Activated T-cell treated with anti-CD3 and anti-CD28 coated beads, Interleukin-2, amount 50 U/mL, for 72 hours (primary cell): ENCODE measurements at regions not wholly inside any gene's neighbourhood (a gene's known extent, or its start where the extent isn't known, plus 50 kb on each side); places are given as distances from the start of the nearest gene placed in this dataset.
"Not testable (repeated sequence)": the region's sequence is repeated elsewhere in the genome, so short reads cannot be mapped to it uniquely, and the experiment has no call there.

Source experiments
- ATAC-seq, 2 donors: fragments of 150-1000 bp; cut with Tn5 transposase; replicated peaks in 1 of 2; 2 replicates each; pipeline ENCODE4 v1.10.0; 2021; ENCODE audit warnings: moderate library complexity in 2 of 2, mild to moderate bottlenecking in 1 of 2
- DNase-seq, 2 donors: peaks; one replicate each; pipeline ENCODE4 v3.0.0; 2021 to 2022; ENCODE audit warnings: mixed read lengths in 1 of 2
- H3K27ac Mint-ChIP-seq: one replicate; pipeline ENCODE4 v1.8.0; 2022; ENCODE audit warnings: mild to moderate bottlenecking, moderate library complexity, mixed read lengths
- H3K27me3 Mint-ChIP-seq: one replicate; pipeline ENCODE4 v1.8.0; 2022; ENCODE audit warnings: low read depth, mixed read lengths
- H3K36me3 Mint-ChIP-seq, 2 donors: one replicate each; pipeline ENCODE4 v1.8.0; 2022; ENCODE audit warnings: mixed read lengths in 2 of 2, mild to moderate bottlenecking in 1 of 2; ENCODE audit not compliant: insufficient read depth in 2 of 2
- H3K4me1 Mint-ChIP-seq: one replicate; pipeline ENCODE4 v1.8.0; 2022; ENCODE audit warnings: low read depth, mixed read lengths
- H3K4me3 Mint-ChIP-seq, 2 donors: one replicate each; pipeline ENCODE4 v1.8.0; 2022; ENCODE audit warnings: mild to moderate bottlenecking in 2 of 2, mixed read lengths in 2 of 2, moderate library complexity in 2 of 2
- H3K9me3 Mint-ChIP-seq, 2 donors: one replicate each; pipeline ENCODE4 v1.8.0; 2022; ENCODE audit warnings: mixed read lengths in 2 of 2

DNA sequence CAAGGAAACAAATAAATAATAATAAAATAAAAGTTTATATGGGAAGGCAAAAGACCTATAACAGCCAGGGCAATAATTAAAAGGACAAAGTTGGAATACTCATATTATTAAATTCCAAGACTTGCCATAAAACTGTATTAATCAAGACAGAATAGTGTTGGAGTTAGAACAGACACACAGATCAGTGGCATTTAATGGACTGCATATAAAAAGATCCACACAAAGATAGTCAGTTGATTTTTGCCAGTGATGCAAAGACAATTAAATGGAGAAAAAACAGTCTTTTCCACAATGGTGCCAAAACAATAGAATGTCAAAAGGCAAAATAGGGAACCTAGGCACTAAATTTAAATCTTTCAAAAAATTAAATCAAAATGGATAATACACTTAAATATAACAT, 587.1 kb upstream of the GRIA3 start:
- no peaks in the 10 kb centered on the region for H3K4me1 Mint-ChIP-seq
- H3K27ac Mint-ChIP-seq = no peak overlapping the region
- ATAC-seq (no peak), DNase-seq (no peak)
- H3K36me3 Mint-ChIP-seq = no peaks in the 10 kb centered on the region
- no peak overlapping the region for H3K4me3 Mint-ChIP-seq
- H3K27me3 Mint-ChIP-seq = no peaks in the 10 kb centered on the region
- peaks cover 2 to 6% of the 10 kb centered on the region in 2 donors for H3K9me3 Mint-ChIP-seq

DNA sequence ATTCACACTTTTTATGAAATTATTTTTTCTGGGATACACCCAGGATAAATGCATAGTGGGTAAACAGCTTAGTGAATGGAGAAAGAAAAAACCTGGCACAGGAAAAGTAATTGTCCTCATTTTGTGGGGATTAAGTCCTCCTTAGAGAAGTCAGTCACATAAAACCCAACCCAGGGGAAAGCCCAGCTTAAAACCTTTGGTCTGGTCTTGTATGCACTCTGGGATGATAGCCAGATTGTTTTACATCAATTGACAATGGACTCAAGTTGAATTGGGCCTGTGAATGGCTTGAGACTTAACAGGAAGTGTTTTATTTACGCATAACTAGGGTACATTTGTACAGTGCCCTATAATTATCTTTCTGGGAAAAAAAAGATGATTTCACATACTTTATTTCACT, 561.3 kb upstream of the GRIA3 start:
- Mint-ChIP-seq H3K36me3 (no peaks in the 10 kb centered on the region), H3K4me3 (no peak overlapping the region), H3K27me3 (peaks cover 14% of the 10 kb centered on the region), H3K4me1 (no peaks in the 10 kb centered on the region), H3K27ac (no peak overlapping the region), H3K9me3 (peaks cover 4 to 7% of the 10 kb centered on the region in 2 donors)
- ATAC-seq (no peak), DNase-seq (no peak)

DNA sequence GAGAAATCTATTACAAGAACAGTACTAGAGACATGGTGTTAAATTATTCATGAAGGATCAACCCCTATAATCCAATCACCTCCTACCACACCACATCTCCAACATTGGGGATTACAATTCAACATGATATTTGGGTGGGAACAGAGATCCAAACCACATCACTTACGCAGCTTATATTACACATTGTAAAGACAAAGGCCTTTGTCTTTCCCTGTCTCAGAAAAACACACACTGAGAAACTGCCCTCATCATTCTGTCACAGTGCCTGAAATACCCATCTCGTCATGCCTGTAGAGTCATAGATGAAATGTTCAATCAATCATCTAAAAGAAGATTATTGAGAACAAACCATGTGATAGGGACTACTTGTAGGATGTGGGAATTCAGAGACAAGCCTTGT, 558.8 kb upstream of the GRIA3 start:
- H3K27me3 Mint-ChIP-seq = peaks cover 9% of the 10 kb centered on the region
- H3K36me3 Mint-ChIP-seq = no peaks in the 10 kb centered on the region
- ATAC-seq (no peak), DNase-seq (no peak)
- no peak overlapping the region for H3K27ac Mint-ChIP-seq
- H3K9me3 Mint-ChIP-seq = peaks cover 2% of the 10 kb centered on the region in 2 donors
- no peak overlapping the region for H3K4me3 Mint-ChIP-seq
- H3K4me1 Mint-ChIP-seq = no peaks in the 10 kb centered on the region

DNA sequence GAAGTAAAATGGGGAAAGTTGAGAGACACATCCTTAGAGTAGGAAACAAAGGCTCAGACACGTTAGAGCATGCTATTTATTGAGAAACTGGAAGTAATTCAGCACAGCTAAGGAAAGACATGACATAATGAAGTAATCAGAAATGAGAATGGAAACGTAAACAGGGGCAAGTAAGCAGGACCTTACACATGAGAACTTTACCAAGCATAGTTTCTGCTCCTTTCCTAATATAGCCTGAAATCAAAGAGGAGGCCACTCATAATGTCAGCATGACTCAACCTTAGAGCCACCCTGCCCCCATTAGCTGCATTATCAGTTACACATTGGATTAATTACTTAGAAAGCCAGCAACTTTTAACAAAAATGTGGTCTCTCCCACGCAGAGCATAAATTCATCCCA, 558.3 kb upstream of the GRIA3 start:
- Mint-ChIP-seq H3K27me3 (peaks cover 4% of the 10 kb centered on the region), H3K4me1 (no peaks in the 10 kb centered on the region), H3K36me3 (no peaks in the 10 kb centered on the region), H3K9me3 (peaks cover under 1% of the 10 kb centered on the region in 2 donors), H3K4me3 (no peak overlapping the region), H3K27ac (no peak overlapping the region)
- DNase-seq = no peak
- no peak for ATAC-seq

DNA sequence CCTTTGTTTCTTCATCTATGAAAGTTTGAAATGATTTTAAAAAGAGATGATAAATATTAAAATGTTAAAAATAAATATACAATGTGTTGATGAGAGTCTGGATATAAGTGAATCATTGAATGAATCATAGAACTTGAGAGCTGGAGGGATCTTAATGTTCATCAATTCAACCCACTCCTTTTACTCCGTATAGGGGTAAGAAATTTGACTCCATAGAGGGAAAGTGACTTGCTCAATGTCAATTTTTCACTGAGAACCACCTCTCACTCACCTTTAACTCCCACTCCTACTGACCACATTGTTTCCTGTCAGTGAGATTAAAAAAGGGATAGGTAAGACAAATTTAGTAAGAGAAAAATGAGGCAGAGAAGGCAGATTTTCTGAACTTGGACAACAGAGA, 557.2 kb upstream of the GRIA3 start:
- Mint-ChIP-seq H3K27me3 (no peaks in the 10 kb centered on the region), H3K4me1 (no peaks in the 10 kb centered on the region), H3K4me3 (no peak overlapping the region), H3K36me3 (no peaks in the 10 kb centered on the region), H3K27ac (no peak overlapping the region), H3K9me3 (no peaks in the 10 kb centered on the region)
- no peak for ATAC-seq
- DNase-seq = no peak

DNA sequence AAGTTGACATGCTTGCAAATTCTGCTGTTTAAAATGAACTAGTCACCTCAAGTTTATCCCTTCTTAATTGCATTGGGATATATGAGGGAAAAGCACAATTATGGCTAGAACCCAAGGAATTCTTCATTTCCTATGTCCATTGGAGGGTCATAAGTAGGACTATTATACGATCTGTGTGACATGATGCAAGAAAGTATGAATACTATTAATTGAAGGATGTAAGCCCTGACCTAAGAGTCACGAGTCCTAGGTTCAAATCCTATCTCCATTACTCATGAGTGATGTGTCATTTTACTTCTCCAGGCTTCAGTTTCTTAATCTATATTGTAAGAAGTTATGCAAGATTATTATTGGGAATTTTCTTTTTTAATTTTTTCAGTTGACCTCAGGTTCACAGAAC, 542.9 kb upstream of the GRIA3 start:
- Mint-ChIP-seq H3K27ac (no peak overlapping the region), H3K4me3 (no peak overlapping the region), H3K4me1 (no peaks in the 10 kb centered on the region), H3K36me3 (no peaks in the 10 kb centered on the region), H3K27me3 (peaks cover 5% of the 10 kb centered on the region), H3K9me3 (no peaks in the 10 kb centered on the region)
- no peak for DNase-seq
- no peak for ATAC-seq

DNA sequence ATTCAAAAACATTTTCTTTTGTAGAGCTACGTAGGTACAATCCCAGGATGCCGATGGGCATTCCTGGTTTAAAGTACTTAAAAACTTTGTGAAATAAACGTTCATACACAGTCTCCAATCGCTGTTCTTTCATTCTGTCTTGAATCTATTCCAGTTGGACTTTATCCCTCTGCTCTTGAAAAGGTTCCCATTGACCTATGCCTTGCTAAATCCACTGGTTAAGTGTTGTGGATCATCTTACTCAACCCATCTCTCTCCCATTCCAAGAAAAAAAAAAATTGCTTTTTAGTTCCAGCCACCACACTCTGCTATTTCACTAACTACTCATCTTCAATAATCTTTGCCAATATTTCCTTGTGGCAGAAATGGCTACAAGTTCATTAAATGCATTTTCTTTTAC, 542.3 kb upstream of the GRIA3 start:
- H3K4me3 Mint-ChIP-seq = no peak overlapping the region
- H3K9me3 Mint-ChIP-seq = no peaks in the 10 kb centered on the region
- no peak for DNase-seq
- no peaks in the 10 kb centered on the region for H3K4me1 Mint-ChIP-seq
- ATAC-seq = no peak
- H3K36me3 Mint-ChIP-seq = no peaks in the 10 kb centered on the region
- no peak overlapping the region for H3K27ac Mint-ChIP-seq
- peaks cover 5% of the 10 kb centered on the region for H3K27me3 Mint-ChIP-seq

DNA sequence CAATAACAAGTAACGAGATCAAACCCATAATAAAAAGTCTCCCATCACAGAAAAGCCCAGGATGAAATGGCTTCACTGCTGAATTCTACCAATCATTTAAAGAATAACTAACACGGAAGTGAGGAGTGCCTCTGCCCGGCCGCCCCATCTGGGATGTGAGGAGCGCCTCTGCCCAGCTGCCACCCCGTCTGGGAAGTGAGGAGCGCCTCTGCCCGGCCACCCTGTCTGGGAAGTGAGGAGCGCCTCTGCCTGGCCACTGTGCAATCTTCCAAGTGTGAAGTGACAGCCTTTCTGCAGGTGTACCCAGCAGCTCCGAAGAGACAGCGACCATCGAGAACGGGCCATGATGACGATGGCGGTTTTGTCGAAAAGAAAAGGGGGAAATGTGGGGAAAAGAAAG, 528.8 kb upstream of the GRIA3 start:
- not testable (repeated sequence) for ATAC-seq, H3K4me3 Mint-ChIP-seq, H3K4me1 Mint-ChIP-seq, H3K27me3 Mint-ChIP-seq, H3K27ac Mint-ChIP-seq, H3K36me3 Mint-ChIP-seq, DNase-seq, H3K9me3 Mint-ChIP-seq

DNA sequence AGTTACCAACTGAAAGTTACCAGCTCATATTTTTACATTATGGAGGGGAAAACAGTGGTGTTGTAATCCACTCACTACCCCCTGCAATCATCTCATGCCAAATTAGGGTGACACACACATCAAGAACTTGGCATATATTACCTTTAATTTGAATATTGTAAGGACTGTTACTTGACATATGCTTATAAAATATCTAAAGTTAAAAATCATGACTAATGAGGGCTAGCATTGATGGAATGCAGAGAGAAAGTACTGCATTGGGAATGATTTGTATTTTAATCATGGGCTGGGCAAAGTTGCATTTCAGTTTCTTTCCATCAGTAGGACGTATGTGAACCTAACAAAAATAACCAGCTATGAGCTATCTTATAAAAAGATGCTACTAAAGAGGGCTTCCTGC, 517.5 kb upstream of the GRIA3 start:
- H3K4me3 Mint-ChIP-seq = no peak overlapping the region
- ATAC-seq = no peak
- no peaks in the 10 kb centered on the region for H3K4me1 Mint-ChIP-seq
- DNase-seq = no peak
- H3K27ac Mint-ChIP-seq = no peak overlapping the region
- H3K27me3 Mint-ChIP-seq = no peaks in the 10 kb centered on the region
- H3K9me3 Mint-ChIP-seq = peaks cover 0 to 2% of the 10 kb centered on the region in 2 donors
- H3K36me3 Mint-ChIP-seq = no peaks in the 10 kb centered on the region

DNA sequence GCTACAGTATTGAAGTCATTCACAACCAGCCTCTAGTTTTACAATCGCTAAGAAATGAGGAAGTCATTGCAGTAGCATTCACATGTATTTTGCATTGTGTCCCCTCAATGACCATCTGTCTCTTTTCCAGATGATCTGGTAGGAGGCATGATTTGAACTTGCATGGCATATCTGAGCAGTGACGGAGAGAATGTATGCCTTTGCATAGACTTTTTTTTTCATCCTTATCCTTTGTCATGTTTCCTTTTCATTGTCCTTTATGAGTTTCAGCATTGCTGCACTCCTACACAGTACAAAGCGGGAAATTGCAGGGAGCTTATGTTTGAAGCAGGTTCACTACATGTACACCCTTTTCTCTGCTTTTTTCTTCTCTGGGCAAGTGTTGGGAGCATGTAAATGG, 516.4 kb upstream of the GRIA3 start:
- H3K27ac Mint-ChIP-seq = no peak overlapping the region
- ATAC-seq = no peak
- H3K9me3 Mint-ChIP-seq = peaks cover 0 to 2% of the 10 kb centered on the region in 2 donors
- H3K4me1 Mint-ChIP-seq = no peaks in the 10 kb centered on the region
- H3K4me3 Mint-ChIP-seq = no peak overlapping the region
- DNase-seq = no peak
- no peaks in the 10 kb centered on the region for H3K36me3 Mint-ChIP-seq
- H3K27me3 Mint-ChIP-seq = no peaks in the 10 kb centered on the region

DNA sequence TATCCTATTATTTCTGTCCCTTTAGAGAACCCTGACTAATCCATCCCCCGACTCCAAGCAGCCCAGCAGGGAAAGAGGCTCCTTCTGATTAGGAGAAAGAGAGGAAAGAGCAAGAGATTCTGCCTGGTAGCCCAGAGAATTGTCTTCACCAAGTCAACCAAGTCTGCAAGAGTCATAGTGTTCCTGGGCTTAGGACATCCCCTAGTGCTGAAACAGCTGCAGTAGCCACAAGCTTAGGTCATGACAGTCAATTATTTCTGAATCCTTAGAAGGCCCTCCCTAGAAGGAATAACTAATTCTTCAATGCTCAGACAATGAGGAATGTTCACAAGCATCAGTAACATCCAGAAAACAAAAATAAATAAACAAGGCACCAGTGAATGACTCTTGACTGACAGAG, 480.3 kb upstream of the GRIA3 start:
- Mint-ChIP-seq H3K36me3 (peaks cover 0 to 2% of the 10 kb centered on the region in 2 donors), H3K4me1 (no peaks in the 10 kb centered on the region), H3K27ac (no peak overlapping the region), H3K9me3 (peaks cover 2 to 11% of the 10 kb centered on the region in 2 donors), H3K4me3 (no peak overlapping the region), H3K27me3 (no peaks in the 10 kb centered on the region)
- ATAC-seq = no peak
- DNase-seq = no peak

DNA sequence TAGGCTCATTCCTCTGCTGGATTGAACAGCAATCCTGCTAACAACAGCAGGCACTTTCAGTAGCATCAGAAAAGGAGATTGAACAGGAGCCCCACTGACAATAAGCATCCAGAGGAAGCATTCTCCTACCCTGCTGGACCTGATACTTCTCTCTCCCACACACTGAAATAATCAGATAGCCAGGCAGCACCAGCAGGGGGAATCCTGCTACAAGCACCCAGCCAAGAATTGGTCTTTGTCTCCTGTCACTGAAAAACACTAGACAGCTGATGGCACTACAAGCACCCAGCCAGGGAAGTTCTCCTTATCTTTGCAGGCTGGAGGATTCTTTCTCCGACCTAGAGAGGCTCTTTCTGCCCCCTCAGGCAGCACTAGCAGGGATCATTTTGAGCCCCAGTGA, 444.3 kb upstream of the GRIA3 start:
- Mint-ChIP-seq H3K4me3 (no peak overlapping the region), H3K27me3 (no peaks in the 10 kb centered on the region), H3K36me3 (no peaks in the 10 kb centered on the region), H3K27ac (no peak overlapping the region), H3K4me1 (no peaks in the 10 kb centered on the region), H3K9me3 (peaks cover 0 to 1% of the 10 kb centered on the region in 2 donors)
- ATAC-seq (no peak), DNase-seq (no peak)

DNA sequence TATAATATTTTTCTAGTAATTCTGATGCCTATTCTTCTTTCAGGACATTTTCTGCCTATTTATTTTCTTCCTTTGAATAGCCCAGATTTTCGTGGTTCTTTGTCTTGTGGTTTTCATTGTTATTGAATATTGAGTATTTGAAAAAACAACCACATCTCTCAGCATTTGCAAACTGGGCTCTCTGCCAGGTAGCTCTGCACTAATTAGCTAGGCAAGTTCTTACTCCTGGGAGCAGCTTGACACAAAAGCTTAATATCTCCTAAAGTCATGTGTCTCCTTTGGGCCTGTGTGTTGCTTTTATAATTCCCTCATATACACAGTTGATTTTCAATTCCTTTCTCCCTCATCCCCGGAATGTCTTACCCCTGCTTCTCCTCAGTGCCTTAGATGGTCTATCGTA, 413.5 kb upstream of the GRIA3 start:
- H3K4me1 Mint-ChIP-seq = no peaks in the 10 kb centered on the region
- H3K27me3 Mint-ChIP-seq = no peaks in the 10 kb centered on the region
- ATAC-seq (no peak), DNase-seq (no peak)
- H3K27ac Mint-ChIP-seq = no peak overlapping the region
- H3K36me3 Mint-ChIP-seq = no peaks in the 10 kb centered on the region
- H3K9me3 Mint-ChIP-seq = peaks cover 1 to 4% of the 10 kb centered on the region in 2 donors
- no peak overlapping the region for H3K4me3 Mint-ChIP-seq

DNA sequence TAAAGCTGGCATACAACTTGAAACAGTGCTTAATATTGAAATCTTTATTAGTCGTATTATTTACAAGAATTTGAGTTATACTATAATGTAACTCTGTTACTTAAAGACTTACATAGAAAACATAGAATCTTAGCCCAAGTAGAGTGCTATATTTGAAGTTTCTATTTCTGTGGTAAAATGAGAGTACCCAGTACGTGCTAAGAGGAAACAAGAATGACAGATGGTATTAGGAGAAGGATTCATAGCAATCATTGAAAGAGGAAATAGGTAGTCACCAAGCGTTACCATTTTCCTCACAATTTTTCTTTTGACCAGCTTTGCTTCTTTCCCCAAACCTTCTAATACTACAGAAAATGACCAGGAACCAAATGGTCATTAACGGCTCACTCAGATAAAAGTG, 412.1 kb upstream of the GRIA3 start:
- H3K4me3 Mint-ChIP-seq = no peak overlapping the region
- H3K36me3 Mint-ChIP-seq = no peaks in the 10 kb centered on the region
- H3K27me3 Mint-ChIP-seq = no peaks in the 10 kb centered on the region
- no peak overlapping the region for H3K27ac Mint-ChIP-seq
- no peak for DNase-seq
- H3K9me3 Mint-ChIP-seq = peaks cover 3 to 4% of the 10 kb centered on the region in 2 donors
- no peak for ATAC-seq
- no peaks in the 10 kb centered on the region for H3K4me1 Mint-ChIP-seq

DNA sequence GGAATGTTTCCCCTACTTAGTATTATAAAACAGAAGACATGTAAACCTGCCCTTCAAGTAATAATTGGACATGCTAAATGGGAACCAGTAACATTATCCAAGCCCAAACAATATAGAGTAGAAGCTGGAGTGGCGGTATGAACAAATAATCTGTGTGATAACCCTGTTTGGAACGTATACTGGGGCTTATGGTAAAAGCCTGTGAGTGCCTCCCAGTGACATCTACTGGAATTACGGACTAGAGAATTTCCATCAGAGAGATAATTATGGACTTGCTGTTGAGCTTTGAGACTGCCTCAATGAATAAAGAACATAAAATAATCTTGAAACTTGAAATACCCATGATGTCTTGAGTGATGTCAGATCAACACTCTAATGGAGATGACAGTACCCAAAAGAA, 406.3 kb upstream of the GRIA3 start:
- Mint-ChIP-seq H3K36me3 (no peaks in the 10 kb centered on the region), H3K4me3 (no peak overlapping the region), H3K4me1 (no peaks in the 10 kb centered on the region), H3K9me3 (peaks cover 3 to 4% of the 10 kb centered on the region in 2 donors), H3K27me3 (no peaks in the 10 kb centered on the region), H3K27ac (no peak overlapping the region)
- DNase-seq (no peak), ATAC-seq (no peak)
